HG02759 (cell line): ENCODE measurements at regions not wholly inside any gene's neighbourhood (a gene's known extent, or its start where the extent isn't known, plus 50 kb on each side); places are given as distances from the start of the nearest gene placed in this dataset.

Experiments used
- ATAC-seq: cut with Tn5 transposase; IDR thresholded peaks from one replicate; pipeline ENCODE4 v1.9.1; 2021; ENCODE audit warnings: mild to moderate bottlenecking, moderate library complexity; ENCODE audit not compliant: unreplicated experiment

GRCh38 chr3:109532257-109533216, 195.2 kb upstream of the DPPA4 start:
- ATAC-seq: no peak

DNA sequence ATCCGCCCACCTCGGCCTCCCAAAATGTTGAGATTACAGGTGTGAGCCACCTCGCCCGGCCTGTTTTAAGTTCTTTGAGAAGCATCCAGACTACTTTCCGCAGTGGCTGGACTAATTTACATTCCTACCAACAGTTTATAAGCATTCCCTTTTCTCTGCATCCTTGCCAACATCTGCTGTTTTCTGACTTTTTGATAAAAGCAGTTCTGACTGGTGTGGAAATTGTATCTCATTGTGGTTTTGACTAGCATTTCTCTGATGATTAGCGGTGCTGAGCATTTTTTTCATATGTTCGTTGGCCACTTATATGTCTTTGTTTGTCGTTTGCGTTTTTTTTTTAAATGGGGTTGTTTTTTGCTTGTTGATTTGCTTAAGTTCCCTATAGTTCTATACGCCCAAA, 208.4 kb upstream of the DPPA4 start:
- ATAC-seq: no peak

DNA sequence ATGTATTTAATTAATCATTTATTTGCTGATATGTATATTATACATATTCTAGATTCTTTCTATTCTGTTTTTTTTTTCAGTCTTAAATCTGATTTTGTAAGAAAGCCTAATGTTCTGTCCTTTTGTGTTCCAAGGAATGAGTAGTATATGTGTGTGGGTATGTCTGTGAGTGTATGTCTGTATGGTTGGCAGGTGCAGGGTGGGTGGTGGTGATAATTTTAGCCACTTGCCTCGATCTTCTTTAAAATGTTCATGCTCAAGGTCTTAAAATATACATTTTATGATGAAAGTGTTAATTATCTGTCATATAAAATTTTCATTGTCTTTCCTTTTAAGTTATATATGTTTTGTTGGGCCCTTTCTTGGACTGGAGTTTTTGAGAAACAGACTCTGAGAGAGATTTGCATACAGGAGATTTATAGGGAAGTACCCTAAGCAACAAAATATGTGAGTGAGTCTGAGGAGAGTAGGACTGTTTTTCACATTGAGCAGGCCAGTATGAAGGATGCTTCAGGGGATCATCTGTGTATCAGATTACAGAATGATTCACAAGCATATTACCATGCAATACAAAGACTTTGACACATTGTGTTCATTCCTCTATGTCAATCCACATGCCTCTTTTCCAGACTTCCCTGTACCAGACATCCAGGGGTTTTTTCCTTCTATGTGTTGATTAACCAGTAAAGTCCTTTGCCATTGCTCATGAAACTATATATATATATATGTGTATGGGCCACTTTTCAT, 211.0 kb upstream of the DPPA4 start:
- ATAC-seq: no peak

DNA sequence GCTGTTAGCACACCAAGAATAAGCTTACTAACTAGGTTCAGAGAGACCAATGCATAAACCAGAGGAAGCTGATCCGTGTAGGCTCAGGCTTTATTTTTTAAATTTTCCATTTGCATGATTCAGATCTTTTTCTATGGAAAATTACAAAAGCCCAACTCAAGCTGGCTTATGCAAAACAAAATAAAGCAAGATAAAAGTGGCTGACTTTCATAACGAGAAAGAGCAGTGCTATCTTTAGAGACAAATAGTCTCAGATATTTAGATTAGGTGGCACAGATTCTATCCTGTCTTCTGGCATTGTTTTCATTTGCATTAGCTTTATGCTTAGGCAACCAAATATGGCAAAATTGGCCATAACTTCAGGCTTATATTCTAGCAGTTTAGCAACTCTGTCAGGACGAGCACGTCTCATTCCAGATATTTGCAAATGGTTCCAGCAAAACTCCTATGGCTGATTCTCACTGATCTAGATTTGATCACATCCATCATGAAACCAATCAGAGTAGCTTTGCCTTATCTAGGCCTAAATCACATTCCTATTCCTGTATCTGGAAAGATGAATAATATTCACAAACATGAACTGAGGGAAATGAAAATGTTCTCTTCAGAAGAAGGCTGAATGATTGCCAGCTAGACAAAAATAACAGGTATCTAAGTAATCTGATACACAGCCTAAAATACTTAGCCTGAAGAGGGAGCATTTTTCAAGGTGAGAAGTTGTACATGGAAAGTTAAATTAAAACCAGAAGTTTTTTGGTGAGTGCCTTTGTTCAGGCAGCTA, 216.4 kb upstream of the DPPA4 start:
- ATAC-seq: no peak

GRCh38 chr3:109559389-109559788, 222.0 kb upstream of the DPPA4 start:
- ATAC-seq: no peak

- no peak for ATAC-seq
Observed at GRCh38 chr3:109563149-109563548, 225.8 kb upstream of the DPPA4 start.

- ATAC-seq: no peak
Observed at GRCh38 chr3:109569135-109569846, 231.9 kb upstream of the DPPA4 start.

DNA sequence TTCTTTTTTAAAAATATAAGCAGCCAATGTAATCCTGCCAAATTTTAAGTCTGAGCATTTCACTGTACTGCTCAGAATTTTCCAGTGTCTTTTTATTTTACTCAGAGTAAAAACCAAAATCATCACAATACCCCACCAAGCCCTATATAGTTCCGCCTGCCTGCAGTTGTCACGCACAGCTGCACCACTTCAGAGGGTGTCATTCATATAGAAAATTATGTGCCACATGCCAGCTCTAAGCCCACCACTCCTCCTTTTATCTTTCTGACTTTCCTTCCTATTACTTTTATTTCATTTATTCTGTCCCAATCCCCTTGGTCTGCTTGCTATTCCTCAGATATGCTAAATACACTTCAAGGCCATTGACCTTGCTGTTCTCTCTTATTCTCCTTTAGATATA, 233.1 kb upstream of the DPPA4 start:
- ATAC-seq: no peak

- no peak for ATAC-seq
Observed at GRCh38 chr3:109572301-109572700, 235.0 kb upstream of the DPPA4 start.

- no peak for ATAC-seq
Observed at GRCh38 chr3:109596991-109597390, 259.6 kb upstream of the DPPA4 start.

DNA sequence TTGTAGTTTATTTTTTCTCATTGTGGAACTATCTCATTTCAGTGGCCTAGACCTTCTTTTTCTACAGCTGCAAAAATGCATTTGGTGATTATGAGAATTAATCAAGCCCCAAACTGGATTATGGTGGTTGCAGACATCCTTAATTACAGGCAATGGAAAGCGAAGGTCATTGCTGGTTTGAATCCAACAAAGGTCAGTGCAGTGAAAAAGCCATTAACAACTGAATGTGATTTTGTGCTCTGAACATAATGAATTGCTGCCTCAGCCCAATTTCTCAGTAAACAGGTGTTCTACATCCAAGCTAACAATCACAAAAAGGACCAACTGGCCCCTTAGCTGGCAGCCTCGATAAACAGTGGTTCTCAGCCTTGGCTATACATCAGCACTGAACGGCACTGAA, 260.1 kb upstream of the DPPA4 start:
- ATAC-seq: no peak

DNA sequence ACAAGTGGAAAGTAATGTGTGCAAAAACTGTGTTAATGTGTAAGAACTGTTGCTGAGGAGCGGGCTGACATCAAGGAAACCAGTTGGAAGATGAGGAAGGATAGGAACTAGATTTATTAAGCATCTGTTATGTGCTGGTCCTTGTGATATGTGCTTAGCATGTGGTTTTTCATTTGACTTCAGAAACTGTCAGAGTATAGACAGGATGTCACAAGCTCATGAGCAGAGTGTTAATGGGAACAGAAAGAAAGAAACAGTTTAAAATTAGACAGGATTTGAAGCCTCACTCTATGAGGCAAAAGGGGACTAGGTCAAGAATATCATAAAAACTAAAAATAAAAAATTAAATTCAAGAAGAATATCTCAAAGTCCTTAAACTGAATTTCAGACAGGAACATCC, 270.6 kb upstream of the DPPA4 start:
- ATAC-seq: no peak

- ATAC-seq: no peak
Observed at GRCh38 chr3:109608574-109608973, 271.2 kb upstream of the DPPA4 start.

DNA sequence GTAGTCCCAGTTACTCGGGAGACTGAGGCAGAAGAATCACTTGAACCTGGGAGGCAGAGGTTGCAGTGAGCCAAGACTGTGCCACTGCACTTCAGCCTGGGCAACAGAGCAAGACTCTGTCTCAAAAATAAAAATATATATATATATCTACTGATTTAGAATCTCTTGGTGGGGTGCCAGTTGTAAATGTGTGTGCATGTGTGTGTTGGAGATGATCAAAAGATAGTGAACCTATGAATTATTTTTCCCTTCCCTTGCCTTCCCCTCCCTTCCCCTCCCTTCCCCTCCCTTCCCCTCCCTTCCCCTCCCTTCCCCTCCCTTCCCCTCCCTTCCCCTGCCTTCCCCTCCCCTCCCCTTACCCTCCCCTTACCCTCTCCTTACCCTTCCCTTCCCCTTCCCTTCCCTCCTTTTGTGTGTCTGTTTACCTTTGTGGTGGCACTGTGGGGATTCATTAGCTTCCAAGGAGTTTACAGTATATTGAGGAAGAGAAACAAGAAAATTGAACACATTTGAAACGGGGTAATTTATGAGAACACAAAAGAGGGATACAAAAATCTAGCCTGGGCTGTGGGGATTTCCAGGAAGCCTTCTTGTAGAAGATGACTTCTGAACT, 281.5 kb upstream of the DPPA4 start:
- ATAC-seq: no peak

DNA sequence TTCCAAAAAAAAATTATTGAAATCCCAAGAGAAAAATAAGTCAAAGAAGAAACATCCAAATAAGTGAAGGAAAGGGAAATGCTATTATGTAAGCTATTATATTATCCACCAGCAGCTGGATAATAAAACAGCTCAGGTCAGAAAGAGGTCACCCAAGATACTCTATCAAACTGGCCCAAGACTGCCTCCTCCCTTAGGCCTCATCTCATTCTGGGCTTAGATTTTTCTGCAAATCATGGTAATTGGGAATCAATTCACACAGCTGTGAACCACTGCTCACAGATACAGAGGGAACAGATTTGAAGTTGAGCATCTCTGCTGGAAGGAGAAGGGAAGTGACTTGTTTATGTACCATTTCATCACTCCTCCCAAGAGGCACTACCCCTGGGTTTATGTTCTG, 294.6 kb upstream of the DPPA4 start:
- ATAC-seq: no peak

GRCh38 chr3:109640146-109640652, 302.9 kb upstream of the DPPA4 start:
- no peak for ATAC-seq

DNA sequence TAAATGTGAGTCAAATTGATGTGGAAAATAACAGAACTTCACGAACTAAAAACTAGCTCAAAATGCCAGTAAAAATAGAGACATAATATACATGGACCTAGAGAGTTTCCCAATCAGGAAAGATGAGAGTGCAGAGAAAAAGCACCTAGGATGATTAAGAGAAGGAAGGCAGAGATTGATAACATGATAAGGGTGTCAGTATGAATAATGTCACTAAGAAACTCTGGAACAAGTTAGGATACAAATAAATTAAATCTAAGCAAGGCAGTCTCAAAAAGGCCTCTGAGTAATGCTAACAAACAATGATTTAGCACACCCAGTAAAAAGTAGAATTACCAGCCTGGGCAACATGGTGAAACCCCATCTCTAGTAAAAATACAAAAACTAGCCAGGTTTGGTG, 304.7 kb upstream of the DPPA4 start:
- ATAC-seq: no peak

- no peak for ATAC-seq
Observed at GRCh38 chr3:109643590-109643989, 306.2 kb upstream of the DPPA4 start.

- no peak for ATAC-seq
Observed at GRCh38 chr3:109644332-109644731, 307.0 kb upstream of the DPPA4 start.

DNA sequence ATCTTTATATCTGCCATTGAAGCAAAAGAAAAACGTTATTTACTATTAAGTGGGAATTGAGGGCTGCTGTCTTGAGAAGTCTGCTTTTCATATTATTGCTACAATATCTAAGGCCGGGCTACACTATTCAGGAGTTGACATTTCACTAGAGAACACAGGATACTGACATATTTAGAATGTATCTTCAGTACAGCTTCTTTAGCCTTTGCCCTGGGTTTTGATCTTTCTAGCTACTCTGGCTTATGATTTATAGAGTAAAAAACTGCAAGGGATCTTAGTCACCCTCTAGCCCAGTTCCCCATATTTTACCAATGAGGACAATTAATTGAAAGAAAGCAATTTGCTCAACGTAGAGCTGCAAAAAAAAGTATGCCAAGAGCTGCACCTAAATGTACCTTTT, 307.4 kb upstream of the DPPA4 start:
- ATAC-seq: no peak
